ENCODE measurements at regions not wholly inside any gene's neighbourhood (a gene's known extent, or its start where the extent isn't known, plus 50 kb on each side); places are given as distances from the start of the nearest gene placed in this dataset.

GRCh38 chr10:94238006-94238617 lies 124.6 kb downstream of the NOC3L start:
- H3K27ac ChIP-seq: no peak overlapping the region
- WGBS, 2 donors (ENCODE audit: low coverage in 1 of 2): 67 to 76% methylated on average over 3 to 4 of the region's 4 CpGs
- no peak for ATAC-seq
- peaks cover 0 to 5% (median 0%) of the 10 kb centered on the region in 3 donors for H3K4me1 ChIP-seq
- H3K9me3 ChIP-seq: no peaks in the 10 kb centered on the region
- H3K27me3 ChIP-seq: no peaks in the 10 kb centered on the region
- TF ChIP-seq POLR2AphosphoS5 (IDR thresholded peaks at IDR 0.05): no peak
- H3K36me3 ChIP-seq: peaks cover 0 to 10% of the 10 kb centered on the region in 2 donors
- H3K4me3 ChIP-seq: no peak overlapping the region

GRCh38 chr10:94239696-94240095 lies 123.0 kb downstream of the NOC3L start:
- TF ChIP-seq POLR2A (IDR thresholded peaks at IDR 0.05) (no peak), EP300 (IDR thresholded peaks at IDR 0.05) (no peak), POLR2AphosphoS5 (IDR thresholded peaks at IDR 0.05) (no peak), CTCF (IDR thresholded peaks at IDR 0.05) (no peak)

GRCh38 chr10:94240491-94240890 lies 122.2 kb downstream of the NOC3L start:
- no peak overlapping the region for H3K27ac ChIP-seq
- H3K9me3 ChIP-seq: no peaks in the 10 kb centered on the region
- TF ChIP-seq CTCF (IDR thresholded peaks at IDR 0.05) (no peak), EP300 (IDR thresholded peaks at IDR 0.05) (no peak), POLR2AphosphoS5 (IDR thresholded peaks at IDR 0.05) (no peak), POLR2A (IDR thresholded peaks at IDR 0.05) (no peak)
- peaks cover 0 to 7% of the 10 kb centered on the region in 2 donors for H3K36me3 ChIP-seq
- 70 to 73% methylated on average over 5 of the region's 5 CpGs for WGBS, 2 donors (ENCODE audit: low coverage in 1 of 2)
- no peaks in the 10 kb centered on the region for H3K27me3 ChIP-seq
- peaks cover 0 to 5% (median 0%) of the 10 kb centered on the region in 3 donors for H3K4me1 ChIP-seq
- ATAC-seq: no peak
- no peak overlapping the region for H3K4me3 ChIP-seq

More at GRCh38 chr10:94239696-94240095, 123.0 kb downstream of the NOC3L start:
- no peak overlapping the region for H3K4me3 ChIP-seq
- no peak overlapping the region for H3K27ac ChIP-seq
- H3K4me1 ChIP-seq: peaks cover 0 to 5% (median 0%) of the 10 kb centered on the region in 3 donors
- ATAC-seq: no peak
- H3K36me3 ChIP-seq: peaks cover 0 to 5% of the 10 kb centered on the region in 2 donors
- WGBS, 2 donors (ENCODE audit: low coverage in 1 of 2): 84 to 100% methylated on average over 4 to 6 of the region's 6 CpGs
- no peaks in the 10 kb centered on the region for H3K9me3 ChIP-seq
- no peaks in the 10 kb centered on the region for H3K27me3 ChIP-seq

GRCh38 chr10:94240901-94241300 lies 121.8 kb downstream of the NOC3L start:
- ATAC-seq: no peak

GRCh38 chr10:94251098-94251497 lies 111.6 kb downstream of the NOC3L start:
- Histone ChIP-seq H3K27me3 (no peaks in the 10 kb centered on the region), H3K4me1 (no peaks in the 10 kb centered on the region), H3K9me3 (no peaks in the 10 kb centered on the region), H3K4me3 (no peak overlapping the region), H3K36me3 (peaks cover 0 to 40% of the 10 kb centered on the region in 2 donors), H3K27ac (no peak overlapping the region)
- WGBS, 2 donors (ENCODE audit: low coverage in 1 of 2): 59% methylated on average over 2 of the region's 2 CpGs; no CpG with 5 or more reads in 1 of the 2 donors
- TF ChIP-seq CTCF (IDR thresholded peaks at IDR 0.05) (no peak), POLR2A (IDR thresholded peaks at IDR 0.05) (no peak), POLR2AphosphoS5 (IDR thresholded peaks at IDR 0.05) (no peak), EP300 (IDR thresholded peaks at IDR 0.05) (no peak)
- ATAC-seq: no peak

More at GRCh38 chr10:94240901-94241300, 121.8 kb downstream of the NOC3L start:
- Histone ChIP-seq H3K4me1 (peaks cover 0 to 5% (median 0%) of the 10 kb centered on the region in 3 donors), H3K27ac (no peak overlapping the region), H3K27me3 (no peaks in the 10 kb centered on the region), H3K4me3 (no peak overlapping the region), H3K36me3 (peaks cover 0 to 11% of the 10 kb centered on the region in 2 donors), H3K9me3 (no peaks in the 10 kb centered on the region)
- TF ChIP-seq POLR2A (IDR thresholded peaks at IDR 0.05) (no peak), EP300 (IDR thresholded peaks at IDR 0.05) (no peak), CTCF (IDR thresholded peaks at IDR 0.05) (no peak), POLR2AphosphoS5 (IDR thresholded peaks at IDR 0.05) (no peak)
- WGBS, 2 donors (ENCODE audit: low coverage in 1 of 2): 20 to 29% methylated on average over 2 of the region's 2 CpGs

Data from gastroesophageal sphincter (tissue), 4 donors.